ENCODE measurements at regions not wholly inside any gene's neighbourhood (a gene's known extent, or its start where the extent isn't known, plus 50 kb on each side); places are given as distances from the start of the nearest gene placed in this dataset.

DNA sequence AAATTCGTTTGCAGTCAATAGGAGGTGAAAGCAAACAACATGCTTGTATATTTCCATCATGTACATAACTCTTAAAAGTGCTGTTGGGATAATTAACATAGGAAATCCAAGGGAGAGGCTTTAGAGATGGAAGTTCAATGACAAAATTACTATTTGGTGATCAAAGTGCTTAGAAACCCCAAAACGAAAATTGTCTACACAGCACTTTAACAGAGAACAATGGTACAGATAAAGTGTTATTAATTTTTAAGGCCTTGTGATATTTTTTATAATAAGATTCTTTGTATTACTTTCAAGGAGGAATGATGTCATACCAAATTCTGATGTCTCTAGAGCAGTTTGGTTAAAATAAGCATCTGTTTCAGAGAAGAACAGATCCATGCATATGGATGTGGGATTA, 406.3 kb downstream of the EPHA7 start (continued):
- TF ChIP-seq, protein P1, sequence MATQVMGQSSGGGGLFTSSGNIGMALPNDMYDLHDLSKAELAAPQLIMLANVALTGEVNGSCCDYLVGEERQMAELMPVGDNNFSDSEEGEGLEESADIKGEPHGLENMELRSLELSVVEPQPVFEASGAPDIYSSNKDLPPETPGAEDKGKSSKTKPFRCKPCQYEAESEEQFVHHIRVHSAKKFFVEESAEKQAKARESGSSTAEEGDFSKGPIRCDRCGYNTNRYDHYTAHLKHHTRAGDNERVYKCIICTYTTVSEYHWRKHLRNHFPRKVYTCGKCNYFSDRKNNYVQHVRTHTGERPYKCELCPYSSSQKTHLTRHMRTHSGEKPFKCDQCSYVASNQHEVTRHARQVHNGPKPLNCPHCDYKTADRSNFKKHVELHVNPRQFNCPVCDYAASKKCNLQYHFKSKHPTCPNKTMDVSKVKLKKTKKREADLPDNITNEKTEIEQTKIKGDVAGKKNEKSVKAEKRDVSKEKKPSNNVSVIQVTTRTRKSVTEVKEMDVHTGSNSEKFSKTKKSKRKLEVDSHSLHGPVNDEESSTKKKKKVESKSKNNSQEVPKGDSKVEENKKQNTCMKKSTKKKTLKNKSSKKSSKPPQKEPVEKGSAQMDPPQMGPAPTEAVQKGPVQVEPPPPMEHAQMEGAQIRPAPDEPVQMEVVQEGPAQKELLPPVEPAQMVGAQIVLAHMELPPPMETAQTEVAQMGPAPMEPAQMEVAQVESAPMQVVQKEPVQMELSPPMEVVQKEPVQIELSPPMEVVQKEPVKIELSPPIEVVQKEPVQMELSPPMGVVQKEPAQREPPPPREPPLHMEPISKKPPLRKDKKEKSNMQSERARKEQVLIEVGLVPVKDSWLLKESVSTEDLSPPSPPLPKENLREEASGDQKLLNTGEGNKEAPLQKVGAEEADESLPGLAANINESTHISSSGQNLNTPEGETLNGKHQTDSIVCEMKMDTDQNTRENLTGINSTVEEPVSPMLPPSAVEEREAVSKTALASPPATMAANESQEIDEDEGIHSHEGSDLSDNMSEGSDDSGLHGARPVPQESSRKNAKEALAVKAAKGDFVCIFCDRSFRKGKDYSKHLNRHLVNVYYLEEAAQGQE (IDR thresholded peaks at IDR 0.05; ENCODE audit: low read depth, low read length) = no peak
- TF ChIP-seq PBX3 (IDR thresholded peaks at IDR 0.05; ENCODE audit: insufficient replicate concordance, low read depth, low read length) = no peak
- TF ChIP-seq NR2C1 (IDR thresholded peaks at IDR 0.05) = no peak
- TF ChIP-seq LARP7 (IDR thresholded peaks at IDR 0.05) = no peak
- TF ChIP-seq MXI1 (IDR thresholded peaks at IDR 0.05; ENCODE audit: low read depth, low read length) = no peak
- no peak for TF ChIP-seq JUND (IDR thresholded peaks at IDR 0.05; ENCODE audit: low read depth, low read length)
- no peak for TF ChIP-seq RCOR1 (conservative IDR thresholded peaks at IDR 0.05; ENCODE audit: low read depth, low read length)
- no peak for TF ChIP-seq CTCF (IDR thresholded peaks at IDR 0.05 in 2 of 3, conservative IDR thresholded peaks at IDR 0.05 in 1 of 3; ENCODE audit: control insufficient read depth in 2 of 3, extremely low read depth in 1 of 3, insufficient read depth in 1 of 3, low read depth in 3 of 3, low read length in 3 of 3)
- TF ChIP-seq SREBF1 (IDR thresholded peaks at IDR 0.05; ENCODE audit: low read length) = no peak
- TF ChIP-seq E4F1 (IDR thresholded peaks at IDR 0.05; ENCODE audit: borderline replicate concordance, partially characterized antibody) = no peak
- TF ChIP-seq SPI1 (IDR thresholded peaks at IDR 0.05; ENCODE audit: borderline replicate concordance, insufficient read depth, low read depth, low read length) = no peak
- TF ChIP-seq IRF5 (IDR thresholded peaks at IDR 0.05; ENCODE audit: borderline replicate concordance) = no peak

All from GM12878 (cell line).